ENCODE measurements at regions not wholly inside any gene's neighbourhood (a gene's known extent, or its start where the extent isn't known, plus 50 kb on each side); places are given as distances from the start of the nearest gene placed in this dataset.

GRCh38 chr15:81471151-81471550 is 97.1 kb upstream of the TMC3 start:
- DNase-seq = no peak

- no peak for DNase-seq
Observed at GRCh38 chr15:81469154-81469553, 95.1 kb upstream of the TMC3 start.

- no peak for DNase-seq
Observed at GRCh38 chr15:81466741-81467140, 92.7 kb upstream of the TMC3 start.

GRCh38 chr15:81454024-81454423 is 80.0 kb upstream of the TMC3 start:
- DNase-seq = no peak

- no peak for DNase-seq
Observed at GRCh38 chr15:81450721-81451120, 76.7 kb upstream of the TMC3 start.

- no peak for DNase-seq
Observed at GRCh38 chr15:81449836-81450474, 75.9 kb upstream of the TMC3 start.

- DNase-seq = no peak
Observed at GRCh38 chr15:81443040-81443820, 69.2 kb upstream of the TMC3 start.

GRCh38 chr15:81442454-81442853 is 68.4 kb upstream of the TMC3 start:
- DNase-seq = no peak

GRCh38 chr15:81434851-81435250 is 60.8 kb upstream of the TMC3 start:
- no peak for DNase-seq

GRCh38 chr15:81433462-81433861 is 59.4 kb upstream of the TMC3 start:
- DNase-seq = no peak

- no peak for DNase-seq
Observed at GRCh38 chr15:81432179-81432578, 58.2 kb upstream of the TMC3 start.

GRCh38 chr15:81427176-81427575 is 53.2 kb upstream of the TMC3 start:
- DNase-seq = no peak

GRCh38 chr15:81425905-81426304 is 51.9 kb upstream of the TMC3 start:
- no peak for DNase-seq

Measured in NCI-H2107 (cell line).